PC-3 (cell line): ENCODE measurements at regions not wholly inside any gene's neighbourhood (a gene's known extent, or its start where the extent isn't known, plus 50 kb on each side); places are given as distances from the start of the nearest gene placed in this dataset.

Experiments used
- CTCF ChIP-seq: fragments of 300-600 bp; sonication (generic); conservative IDR thresholded peaks from 2 replicates; pipeline ENCODE4 v1.5.1; 2017; ENCODE audit warnings: antibody characterized with exemption, low read depth, mild to moderate bottlenecking, low read length
- EZH2 ChIP-seq: fragments of 300-600 bp; sonication (generic); IDR thresholded peaks from one replicate; pipeline ENCODE4 v1.6.1; 2017; ENCODE audit warnings: antibody characterized with exemption, mild to moderate bottlenecking, low read length; ENCODE audit not compliant: unreplicated experiment
- EZH2phosphoT487 ChIP-seq: fragments of 300-600 bp; sonication (generic); IDR thresholded peaks from 2 replicates; pipeline ENCODE4 v1.6.1; 2018; ENCODE audit warnings: mild to moderate bottlenecking, antibody characterized with exemption, low read length, borderline replicate concordance

GRCh38 chr1:239250353-239251035, 135.9 kb upstream of the CHRM3 start:
- TF ChIP-seq CTCF (no peak), EZH2 (no peak), EZH2phosphoT487 (no peak)
